CD4-positive, CD25-positive, alpha-beta regulatory T cell (primary cell): ENCODE measurements at regions not wholly inside any gene's neighbourhood (a gene's known extent, or its start where the extent isn't known, plus 50 kb on each side); places are given as distances from the start of the nearest gene placed in this dataset.

ENCODE experiments used
- ATAC-seq, 2 donors: fragments of 150-1000 bp; cut with Tn5 transposase; one replicate each; pipeline ENCODE4 v1.10.0; 2021; ENCODE audit warnings: low read depth in 2 of 2, moderate number of reproducible peaks in 2 of 2, moderate library complexity in 1 of 2
- DNase-seq, 3 donors: peaks; one replicate each; pipeline versions ENCODE4 v3.0.0 to v3.0.0-alpha.2; 2012 to 2022; ENCODE audit warnings: mixed read lengths in 1 of 3
- H3K27ac ChIP-seq: one replicate; pipeline ENCODE4 v1.7.0; 2013; ENCODE audit warnings: mild to moderate bottlenecking, low read length; ENCODE audit not compliant: insufficient read depth, poor library complexity, severe bottlenecking
- H3K27me3 ChIP-seq: one replicate; pipeline ENCODE4 v1.7.0; 2013; ENCODE audit warnings: low read length; ENCODE audit not compliant: control insufficient read depth, insufficient read depth
- H3K36me3 ChIP-seq: one replicate; pipeline ENCODE4 v1.7.0; 2013; ENCODE audit warnings: mild to moderate bottlenecking, low read length, moderate library complexity; ENCODE audit not compliant: control insufficient read depth, insufficient read depth
- H3K4me1 ChIP-seq: 2 replicates; pipeline ENCODE4 v1.7.0; 2013; ENCODE audit warnings: mild to moderate bottlenecking, low read length; ENCODE audit not compliant: insufficient read depth, control insufficient read depth, poor library complexity, severe bottlenecking
- H3K4me3 ChIP-seq: one replicate; pipeline ENCODE4 v1.7.0; 2013; ENCODE audit warnings: low read depth, mild to moderate bottlenecking, low read length, moderate library complexity
- H3K9me3 ChIP-seq, 2 experiments: 1 replicate in 1 of 2; 2 replicates in 1 of 2; pipeline ENCODE4 v1.7.0; 2013; ENCODE audit warnings: low read length in 2 of 2, mild to moderate bottlenecking in 1 of 2, moderate library complexity in 1 of 2; ENCODE audit not compliant: control insufficient read depth in 2 of 2
- H3K27ac Mint-ChIP-seq, 3 donors: one replicate each; pipeline ENCODE4 v1.8.0; 2020 to 2022; ENCODE audit warnings: mild to moderate bottlenecking in 3 of 3, mixed read lengths in 3 of 3, moderate library complexity in 2 of 3
- H3K27me3 Mint-ChIP-seq: one replicate; pipeline ENCODE4 v1.8.0; 2022; ENCODE audit warnings: mild to moderate bottlenecking, mixed read lengths
- H3K36me3 Mint-ChIP-seq: one replicate; pipeline ENCODE4 v1.8.0; 2020; ENCODE audit warnings: mixed read lengths
- H3K4me1 Mint-ChIP-seq, 4 donors: one replicate each; pipeline ENCODE4 v1.8.0; 2020 to 2022; ENCODE audit warnings: mixed read lengths in 4 of 4, mild to moderate bottlenecking in 1 of 4
- H3K4me3 Mint-ChIP-seq, 4 donors: one replicate each; pipeline ENCODE4 v1.8.0; 2020 to 2022; ENCODE audit warnings: mild to moderate bottlenecking in 4 of 4, mixed read lengths in 4 of 4, moderate library complexity in 3 of 4
- H3K9me3 Mint-ChIP-seq, 7 donors: one replicate each; pipeline ENCODE4 v1.8.0; 2020 to 2022; ENCODE audit warnings: mixed read lengths in 7 of 7, mild to moderate bottlenecking in 3 of 7, moderate library complexity in 2 of 7

- no peak for ATAC-seq
- DNase-seq, result no peak
- Histone ChIP-seq H3K4me3 (no peak overlapping the region), H3K4me1 (no peaks in the 10 kb centered on the region), H3K27me3 (no peaks in the 10 kb centered on the region), H3K9me3 (no peaks in the 10 kb centered on the region), H3K27ac (no peak overlapping the region), H3K36me3 (no peaks in the 10 kb centered on the region)
- Mint-ChIP-seq H3K9me3 (peaks cover 4 to 12% (median 6%) of the 10 kb centered on the region in 7 donors), H3K27ac (no peak overlapping the region), H3K4me3 (no peak overlapping the region), H3K4me1 (no peaks in the 10 kb centered on the region), H3K27me3 (no peaks in the 10 kb centered on the region), H3K36me3 (peaks cover 3% of the 10 kb centered on the region)
Measured at GRCh38 chr5:103780794-103781193, 218.2 kb upstream of the NUDT12 start.

GRCh38 chr5:103774721-103775120 lies 212.1 kb upstream of the NUDT12 start:
- Mint-ChIP-seq H3K9me3 (peaks cover 4 to 14% (median 6%) of the 10 kb centered on the region in 7 donors), H3K27me3 (no peaks in the 10 kb centered on the region), H3K4me1 (no peaks in the 10 kb centered on the region), H3K27ac (no peak overlapping the region), H3K36me3 (peaks cover 3% of the 10 kb centered on the region), H3K4me3 (no peak overlapping the region)
- Histone ChIP-seq H3K36me3 (no peaks in the 10 kb centered on the region), H3K27ac (no peak overlapping the region), H3K27me3 (no peaks in the 10 kb centered on the region), H3K4me1 (no peaks in the 10 kb centered on the region), H3K4me3 (no peak overlapping the region), H3K9me3 (no peaks in the 10 kb centered on the region)
- DNase-seq (no peak), ATAC-seq (no peak)

GRCh38 chr5:103772248-103772647 lies 209.7 kb upstream of the NUDT12 start:
- ATAC-seq, result no peak
- H3K27ac Mint-ChIP-seq, result no peak overlapping the region
- no peak overlapping the region for H3K4me3 Mint-ChIP-seq
- no peaks in the 10 kb centered on the region for H3K36me3 Mint-ChIP-seq
- no peaks in the 10 kb centered on the region for H3K4me1 Mint-ChIP-seq
- no peak overlapping the region for H3K27ac ChIP-seq
- no peak overlapping the region for H3K4me3 ChIP-seq
- peaks cover 0 to 15% (median 5%) of the 10 kb centered on the region in 7 donors for H3K9me3 Mint-ChIP-seq
- H3K9me3 ChIP-seq, result no peaks in the 10 kb centered on the region
- no peak for DNase-seq
- no peaks in the 10 kb centered on the region for H3K27me3 ChIP-seq
- no peaks in the 10 kb centered on the region for H3K27me3 Mint-ChIP-seq
- H3K4me1 ChIP-seq, result no peaks in the 10 kb centered on the region
- H3K36me3 ChIP-seq, result no peaks in the 10 kb centered on the region

- Mint-ChIP-seq H3K4me1 (no peaks in the 10 kb centered on the region), H3K9me3 (peaks cover 0 to 10% (median 4%) of the 10 kb centered on the region in 7 donors), H3K36me3 (no peaks in the 10 kb centered on the region), H3K27me3 (no peaks in the 10 kb centered on the region), H3K27ac (no peak overlapping the region), H3K4me3 (no peak overlapping the region)
- no peak for ATAC-seq
- no peaks in the 10 kb centered on the region for H3K9me3 ChIP-seq
- H3K36me3 ChIP-seq, result no peaks in the 10 kb centered on the region
- no peaks in the 10 kb centered on the region for H3K27me3 ChIP-seq
- DNase-seq, result no peak
- H3K4me3 ChIP-seq, result no peak overlapping the region
- no peaks in the 10 kb centered on the region for H3K4me1 ChIP-seq
- H3K27ac ChIP-seq, result no peak overlapping the region
Measured at GRCh38 chr5:103764403-103764802, 201.8 kb upstream of the NUDT12 start.

- Histone ChIP-seq H3K27ac (no peak overlapping the region), H3K4me1 (no peaks in the 10 kb centered on the region), H3K27me3 (no peaks in the 10 kb centered on the region), H3K36me3 (no peaks in the 10 kb centered on the region), H3K9me3 (no peaks in the 10 kb centered on the region), H3K4me3 (no peak overlapping the region)
- ATAC-seq (no peak), DNase-seq (no peak)
- no peak overlapping the region for H3K4me3 Mint-ChIP-seq
- H3K27ac Mint-ChIP-seq, result no peak overlapping the region
- H3K4me1 Mint-ChIP-seq, result no peaks in the 10 kb centered on the region
- H3K36me3 Mint-ChIP-seq, result no peaks in the 10 kb centered on the region
- H3K9me3 Mint-ChIP-seq, result peaks cover 1 to 10% (median 3%) of the 10 kb centered on the region in 7 donors
- no peaks in the 10 kb centered on the region for H3K27me3 Mint-ChIP-seq
Measured at GRCh38 chr5:103758996-103759395, 196.4 kb upstream of the NUDT12 start.

- ATAC-seq (no peak), DNase-seq (no peak)
- no peak overlapping the region for H3K4me3 ChIP-seq
- no peaks in the 10 kb centered on the region for H3K27me3 ChIP-seq
- H3K4me1 ChIP-seq, result no peaks in the 10 kb centered on the region
- no peaks in the 10 kb centered on the region for H3K36me3 Mint-ChIP-seq
- no peak overlapping the region for H3K27ac Mint-ChIP-seq
- no peaks in the 10 kb centered on the region for H3K36me3 ChIP-seq
- H3K27me3 Mint-ChIP-seq, result no peaks in the 10 kb centered on the region
- H3K9me3 ChIP-seq, result no peaks in the 10 kb centered on the region
- peaks cover 2 to 11% (median 5%) of the 10 kb centered on the region in 7 donors for H3K9me3 Mint-ChIP-seq
- H3K27ac ChIP-seq, result no peak overlapping the region
- H3K4me3 Mint-ChIP-seq, result no peak overlapping the region
- H3K4me1 Mint-ChIP-seq, result no peaks in the 10 kb centered on the region
Measured at GRCh38 chr5:103755974-103756373, 193.4 kb upstream of the NUDT12 start.

GRCh38 chr5:103745353-103746065 lies 182.9 kb upstream of the NUDT12 start:
- Mint-ChIP-seq H3K27ac (no peak overlapping the region), H3K36me3 (no peaks in the 10 kb centered on the region), H3K4me1 (no peaks in the 10 kb centered on the region), H3K9me3 (peaks cover 0 to 7% (median 4%) of the 10 kb centered on the region in 7 donors), H3K27me3 (no peaks in the 10 kb centered on the region), H3K4me3 (no peak overlapping the region)
- Histone ChIP-seq H3K4me3 (no peak overlapping the region), H3K27me3 (no peaks in the 10 kb centered on the region), H3K4me1 (no peaks in the 10 kb centered on the region), H3K36me3 (no peaks in the 10 kb centered on the region), H3K9me3 (no peaks in the 10 kb centered on the region), H3K27ac (no peak overlapping the region)
- DNase-seq (no peak), ATAC-seq (no peak)

- Mint-ChIP-seq H3K27ac (no peak overlapping the region), H3K4me3 (no peak overlapping the region), H3K9me3 (peaks cover 0 to 7% (median 4%) of the 10 kb centered on the region in 7 donors), H3K27me3 (no peaks in the 10 kb centered on the region), H3K4me1 (no peaks in the 10 kb centered on the region), H3K36me3 (no peaks in the 10 kb centered on the region)
- no peak overlapping the region for H3K4me3 ChIP-seq
- H3K4me1 ChIP-seq, result no peaks in the 10 kb centered on the region
- no peak for ATAC-seq
- no peaks in the 10 kb centered on the region for H3K27me3 ChIP-seq
- DNase-seq, result no peak
- no peaks in the 10 kb centered on the region for H3K9me3 ChIP-seq
- no peak overlapping the region for H3K27ac ChIP-seq
- no peaks in the 10 kb centered on the region for H3K36me3 ChIP-seq
Measured at GRCh38 chr5:103744159-103744558, 181.6 kb upstream of the NUDT12 start.
